Fibroblast of villous mesenchyme (primary cell): ENCODE measurements at regions not wholly inside any gene's neighbourhood (a gene's known extent, or its start where the extent isn't known, plus 50 kb on each side); places are given as distances from the start of the nearest gene placed in this dataset.
"Not testable (repeated sequence)": the region's sequence is repeated elsewhere in the genome, so short reads cannot be mapped to it uniquely, and the experiment has no call there.

Experiments used
- DNase-seq: peaks from one replicate; pipeline ENCODE4 v3.0.0-alpha.2; 2010; ENCODE audit warnings: low read depth
- H3K4me3 ChIP-seq: 2 replicates; pipeline ENCODE4 v1.5.1; 2011; ENCODE audit warnings: low read depth, mild to moderate bottlenecking, low read length
- TF ChIP-seq, protein P1 (sequence below): IDR thresholded peaks from 2 replicates; pipeline ENCODE4 v1.5.1; 2012; ENCODE audit warnings: low read depth, mild to moderate bottlenecking, low read length; ENCODE audit not compliant: insufficient read depth

DNA sequence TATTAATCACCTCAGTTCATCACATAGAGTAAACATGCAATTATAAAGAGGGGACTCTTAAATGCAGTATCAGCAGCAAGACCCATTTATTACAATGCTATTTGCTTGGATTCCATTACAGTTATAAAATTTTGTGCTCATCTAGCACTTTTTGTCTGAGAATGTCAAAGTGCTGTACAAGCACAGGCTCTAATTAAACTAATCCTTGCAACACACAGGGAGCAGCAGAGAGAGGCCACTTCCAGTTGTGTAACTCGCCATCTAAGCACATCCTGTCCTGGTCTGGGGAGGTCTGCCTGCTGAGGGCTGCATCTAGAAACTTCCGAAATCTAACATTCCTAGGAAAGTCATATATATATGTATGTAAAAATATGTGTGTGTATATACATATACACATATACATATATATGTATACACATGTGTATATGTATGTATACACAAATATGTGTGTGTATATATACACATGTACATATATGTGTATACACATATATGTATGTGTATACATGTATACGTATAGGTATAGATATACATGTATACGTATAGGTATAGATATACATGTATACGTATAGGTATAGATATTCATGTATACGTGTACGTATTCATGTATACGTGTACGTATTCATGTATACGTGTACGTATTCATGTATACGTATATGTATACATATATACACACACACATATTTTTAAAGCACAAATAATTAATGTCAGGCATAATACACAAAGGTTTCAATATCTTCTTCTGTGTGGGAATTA, 136.4 kb upstream of the JARID2 start:
- TF ChIP-seq, protein P1, sequence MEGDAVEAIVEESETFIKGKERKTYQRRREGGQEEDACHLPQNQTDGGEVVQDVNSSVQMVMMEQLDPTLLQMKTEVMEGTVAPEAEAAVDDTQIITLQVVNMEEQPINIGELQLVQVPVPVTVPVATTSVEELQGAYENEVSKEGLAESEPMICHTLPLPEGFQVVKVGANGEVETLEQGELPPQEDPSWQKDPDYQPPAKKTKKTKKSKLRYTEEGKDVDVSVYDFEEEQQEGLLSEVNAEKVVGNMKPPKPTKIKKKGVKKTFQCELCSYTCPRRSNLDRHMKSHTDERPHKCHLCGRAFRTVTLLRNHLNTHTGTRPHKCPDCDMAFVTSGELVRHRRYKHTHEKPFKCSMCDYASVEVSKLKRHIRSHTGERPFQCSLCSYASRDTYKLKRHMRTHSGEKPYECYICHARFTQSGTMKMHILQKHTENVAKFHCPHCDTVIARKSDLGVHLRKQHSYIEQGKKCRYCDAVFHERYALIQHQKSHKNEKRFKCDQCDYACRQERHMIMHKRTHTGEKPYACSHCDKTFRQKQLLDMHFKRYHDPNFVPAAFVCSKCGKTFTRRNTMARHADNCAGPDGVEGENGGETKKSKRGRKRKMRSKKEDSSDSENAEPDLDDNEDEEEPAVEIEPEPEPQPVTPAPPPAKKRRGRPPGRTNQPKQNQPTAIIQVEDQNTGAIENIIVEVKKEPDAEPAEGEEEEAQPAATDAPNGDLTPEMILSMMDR, result no peak
- H3K4me3 ChIP-seq, result no peak overlapping the region
- peak; percentile 56 for DNase-seq

DNA sequence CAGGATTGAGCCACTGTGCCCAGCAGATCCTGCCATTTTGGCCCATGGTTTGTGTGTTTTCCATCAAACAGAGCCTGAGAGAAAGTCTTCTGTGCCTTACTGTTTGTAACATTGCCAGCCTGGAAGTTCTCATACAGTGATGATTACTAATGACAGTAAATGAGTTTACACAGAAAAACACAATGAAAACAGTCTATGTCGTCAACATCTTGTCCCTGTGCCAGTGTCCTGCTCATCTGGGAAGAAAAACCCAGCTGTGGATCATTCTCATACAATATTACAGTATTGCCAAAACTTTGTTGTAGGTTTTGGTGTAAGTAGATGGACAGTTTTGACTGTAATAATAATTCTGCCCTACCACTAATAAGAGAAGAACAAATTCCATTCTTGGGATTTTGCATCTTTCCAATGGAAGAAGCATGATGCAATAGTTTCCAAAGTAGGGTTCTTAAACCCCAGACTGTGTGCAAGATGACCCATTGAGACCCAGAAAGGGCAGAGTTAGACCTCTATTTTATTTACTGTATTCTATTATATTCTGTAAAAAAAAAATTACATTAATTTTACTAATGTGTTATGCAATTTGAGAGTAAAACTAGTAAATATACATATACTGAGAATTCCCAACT, 135.0 kb upstream of the JARID2 start:
- DNase-seq, result peak; percentile 21
- no peak overlapping the region for H3K4me3 ChIP-seq
- TF ChIP-seq, protein P1, result no peak

DNA sequence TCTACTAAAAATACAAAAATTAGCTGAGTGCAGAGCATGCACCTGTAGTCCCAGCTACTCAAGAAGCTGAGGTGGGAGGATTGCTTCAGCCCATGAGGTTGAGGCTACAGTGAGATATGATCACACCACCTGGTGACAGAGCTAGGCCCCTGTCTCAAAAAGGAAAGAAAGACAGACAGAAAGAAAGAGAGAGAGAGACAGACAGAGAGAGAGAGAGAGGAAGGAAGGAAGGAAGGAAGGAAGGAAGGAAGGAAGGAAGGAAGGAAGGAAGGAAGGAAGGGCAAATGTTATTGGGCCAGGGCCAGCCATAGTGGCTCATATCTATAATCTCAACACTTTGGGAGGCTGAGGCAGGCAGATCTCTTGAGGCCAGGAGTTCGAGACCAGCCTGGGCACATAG, 134.3 kb upstream of the JARID2 start:
- not testable (repeated sequence) for DNase-seq, H3K4me3 ChIP-seq

DNA sequence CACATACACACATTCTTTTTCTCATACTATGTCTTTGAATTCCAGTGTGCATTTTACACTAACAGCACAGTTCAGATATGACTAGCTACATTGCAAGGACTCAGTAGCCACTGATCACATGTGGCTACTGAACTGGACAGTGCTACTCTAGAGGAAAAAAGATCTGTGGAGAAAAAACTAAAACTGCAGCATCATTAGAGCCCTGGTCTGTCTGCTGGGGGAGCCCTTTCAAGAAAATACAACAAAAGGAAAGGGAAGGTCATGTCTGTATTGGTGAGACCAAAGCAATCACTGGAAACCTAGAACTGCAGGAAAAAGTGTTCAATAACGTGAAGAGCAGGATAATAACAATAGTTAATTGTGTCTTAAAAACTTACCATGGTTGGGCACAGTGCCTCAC, 132.3 kb upstream of the JARID2 start:
- H3K4me3 ChIP-seq, result no peak overlapping the region
- TF ChIP-seq, protein P1, result no peak
- DNase-seq, result no peak

DNA sequence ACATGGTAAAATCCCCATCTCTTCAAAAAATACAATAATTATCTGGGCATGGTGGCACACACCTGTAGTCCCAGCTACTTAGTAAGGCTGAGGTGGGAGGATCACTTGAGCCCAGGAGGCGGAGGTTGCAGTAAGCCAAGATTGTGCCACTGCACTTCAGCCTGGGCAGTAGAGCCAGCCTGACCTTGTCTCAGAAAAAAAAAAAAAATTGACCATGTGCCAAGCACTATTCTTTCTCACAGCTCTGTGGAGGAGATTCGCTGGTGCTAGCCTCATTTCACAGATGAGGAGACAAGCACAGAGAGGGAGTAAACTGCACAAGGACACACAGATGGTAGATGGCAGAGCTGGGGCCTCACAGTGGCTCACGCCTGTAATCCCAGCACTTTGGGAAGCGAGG, 131.8 kb upstream of the JARID2 start:
- no peak for DNase-seq
- TF ChIP-seq, protein P1, result no peak
- no peak overlapping the region for H3K4me3 ChIP-seq

DNA sequence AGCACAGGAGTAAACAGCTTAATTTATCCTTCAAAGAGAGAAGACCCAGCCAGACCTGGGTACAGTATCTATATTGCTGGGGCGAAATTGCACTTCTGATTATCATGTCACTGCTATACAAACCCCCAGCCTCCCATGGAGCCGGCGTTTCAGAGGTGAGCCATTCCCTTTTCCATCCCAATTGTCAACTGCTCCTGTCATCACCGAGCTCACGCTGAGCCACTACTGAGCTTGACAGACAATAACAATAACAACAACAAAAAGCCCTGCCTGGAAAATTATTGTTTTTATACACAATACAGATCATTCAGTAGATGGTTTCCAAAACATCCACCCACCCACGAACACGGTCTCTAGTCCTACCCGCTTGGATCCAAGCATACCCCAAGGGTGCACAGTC, 129.0 kb upstream of the JARID2 start:
- TF ChIP-seq, protein P1, result no peak
- no peak overlapping the region for H3K4me3 ChIP-seq
- no peak for DNase-seq

DNA sequence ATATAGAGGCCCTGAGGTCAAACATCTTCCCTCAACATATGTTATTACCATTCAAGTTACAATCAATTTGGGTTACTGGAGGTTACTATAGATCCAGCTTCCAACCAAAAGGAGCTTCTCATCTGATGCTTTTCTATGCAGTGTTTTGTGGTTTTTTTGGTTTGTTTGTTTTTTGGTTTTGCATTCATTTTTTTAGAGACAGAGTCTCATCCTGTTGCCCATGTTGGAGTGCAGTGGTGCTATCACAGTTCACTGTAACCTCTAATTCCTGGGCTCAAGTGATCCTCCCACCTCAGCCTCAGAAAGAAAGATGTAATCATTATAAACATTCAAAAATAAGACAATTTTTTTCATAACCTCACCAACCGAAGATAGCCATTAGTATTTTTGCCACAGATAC, 124.4 kb upstream of the JARID2 start:
- H3K4me3 ChIP-seq, result no peak overlapping the region
- DNase-seq, result no peak
- TF ChIP-seq, protein P1, result no peak
